Non-pigmented ciliary epithelial cell (primary cell): ENCODE measurements at regions not wholly inside any gene's neighbourhood (a gene's known extent, or its start where the extent isn't known, plus 50 kb on each side); places are given as distances from the start of the nearest gene placed in this dataset.
"Not testable (repeated sequence)": the region's sequence is repeated elsewhere in the genome, so short reads cannot be mapped to it uniquely, and the experiment has no call there.

ENCODE experiments used
- DNase-seq: peaks from one replicate; pipeline ENCODE4 v3.0.0-alpha.2; 2010; ENCODE audit warnings: low read depth

DNA sequence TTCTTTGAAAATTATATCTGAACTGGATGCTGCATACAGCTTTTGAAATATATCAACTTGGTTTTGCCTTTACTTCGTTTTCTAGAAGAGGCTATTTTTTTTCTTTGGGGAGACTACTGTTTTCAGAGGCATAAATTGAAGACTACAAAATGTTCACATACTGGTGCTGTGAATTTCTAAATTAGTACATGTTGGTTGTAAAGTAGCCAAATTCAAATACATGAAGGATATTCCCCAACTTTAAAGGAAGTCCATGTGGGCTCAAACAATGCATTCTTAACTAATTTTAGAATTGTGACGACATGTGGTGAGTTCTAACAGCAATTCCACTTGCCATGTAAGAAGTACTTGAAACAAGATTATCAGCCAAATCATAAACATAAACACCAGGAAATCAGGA lies 295.7 kb downstream of the TUSC7 start:
- no peak for DNase-seq

DNA sequence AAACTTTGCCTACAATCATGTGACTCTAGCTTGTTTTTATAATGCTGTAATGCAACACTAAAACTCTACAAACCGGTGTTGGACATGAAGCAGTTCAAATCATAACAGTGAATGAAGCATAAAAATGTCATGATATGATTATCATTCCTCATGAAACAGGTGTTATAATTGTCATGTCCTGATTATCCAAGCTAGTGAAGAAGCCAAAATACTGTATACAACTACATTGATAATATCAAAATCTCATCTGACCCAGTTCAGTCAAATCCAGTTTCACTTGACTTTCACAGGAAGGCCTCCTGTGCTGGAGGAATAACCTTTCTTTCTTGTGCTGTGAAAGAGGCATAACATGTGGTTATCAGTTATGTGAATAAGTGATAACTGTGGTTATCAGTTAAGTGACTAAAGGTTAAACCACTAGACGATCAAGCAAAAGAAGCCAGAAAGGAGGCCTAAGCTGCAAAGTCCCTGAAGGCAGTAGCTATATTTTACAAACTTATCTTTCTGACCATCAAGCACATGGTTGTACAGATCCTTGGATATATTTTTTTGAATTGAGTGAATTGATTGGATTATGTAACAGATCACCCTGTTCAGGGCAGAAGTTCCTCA lies 296.4 kb downstream of the TUSC7 start:
- no peak for DNase-seq

DNA sequence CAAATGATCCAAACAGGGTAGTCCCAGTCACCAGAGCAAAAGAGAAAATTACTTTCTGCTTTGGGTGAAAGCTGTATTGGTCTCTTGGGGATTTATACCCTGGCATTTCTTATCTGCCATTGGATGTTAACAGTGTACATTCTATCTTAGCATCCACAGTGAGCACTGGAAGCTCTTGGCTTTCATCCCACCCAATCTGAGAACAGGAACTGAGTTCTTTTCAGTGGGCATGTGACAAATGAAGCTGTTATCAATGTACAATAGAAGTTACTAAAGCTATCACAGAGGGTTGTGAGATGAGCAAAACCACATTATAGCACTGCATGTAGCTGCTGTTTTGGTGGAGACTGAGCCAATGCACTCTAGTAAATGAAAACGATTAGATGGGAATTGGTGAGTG lies 300.7 kb downstream of the TUSC7 start:
- DNase-seq: no peak

- DNase-seq: no peak
Observed at GRCh38 chr3:117011687-117012250, 302.2 kb downstream of the TUSC7 start.

DNA sequence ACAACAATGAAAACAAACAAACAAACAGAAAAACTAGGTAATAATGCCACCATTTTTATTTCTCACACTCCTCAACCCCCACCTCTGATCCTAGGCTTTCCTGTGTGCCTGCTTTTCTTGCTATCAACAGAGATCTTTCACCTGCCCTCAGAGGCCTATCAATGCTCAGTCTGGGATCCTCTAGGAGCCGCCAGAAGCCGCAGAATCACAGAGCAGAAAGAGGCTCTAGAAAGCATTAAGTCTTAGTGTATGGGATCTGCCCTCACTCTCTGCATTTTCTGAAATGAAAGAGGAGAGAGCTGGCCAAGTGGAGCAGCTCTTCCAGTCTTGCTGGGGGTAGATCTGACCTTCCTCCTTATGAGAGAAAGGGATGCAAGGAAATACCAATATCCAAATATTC lies 306.8 kb downstream of the TUSC7 start:
- no peak for DNase-seq

- no peak for DNase-seq
Observed at GRCh38 chr3:117017135-117017894, 307.7 kb downstream of the TUSC7 start.

DNA sequence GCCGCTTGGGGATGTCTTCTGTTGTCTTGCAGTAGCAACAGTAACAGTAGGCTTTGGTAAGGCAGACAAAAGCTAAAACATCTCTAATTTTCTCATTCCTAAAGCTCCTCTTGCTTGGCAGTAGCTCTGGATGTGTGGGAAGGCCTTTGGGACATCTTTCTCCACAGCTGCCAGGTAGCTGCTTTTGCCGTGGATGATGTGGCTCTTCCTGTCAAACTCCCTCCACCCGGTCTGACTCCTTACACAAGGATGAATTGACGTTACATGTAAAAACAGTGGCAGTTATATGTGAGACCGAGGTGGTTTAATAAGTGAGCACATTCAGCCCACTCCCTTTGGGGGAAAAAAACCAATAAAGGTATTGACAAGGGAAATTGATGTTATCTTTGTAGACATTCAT lies 309.1 kb downstream of the TUSC7 start:
- DNase-seq: no peak

DNA sequence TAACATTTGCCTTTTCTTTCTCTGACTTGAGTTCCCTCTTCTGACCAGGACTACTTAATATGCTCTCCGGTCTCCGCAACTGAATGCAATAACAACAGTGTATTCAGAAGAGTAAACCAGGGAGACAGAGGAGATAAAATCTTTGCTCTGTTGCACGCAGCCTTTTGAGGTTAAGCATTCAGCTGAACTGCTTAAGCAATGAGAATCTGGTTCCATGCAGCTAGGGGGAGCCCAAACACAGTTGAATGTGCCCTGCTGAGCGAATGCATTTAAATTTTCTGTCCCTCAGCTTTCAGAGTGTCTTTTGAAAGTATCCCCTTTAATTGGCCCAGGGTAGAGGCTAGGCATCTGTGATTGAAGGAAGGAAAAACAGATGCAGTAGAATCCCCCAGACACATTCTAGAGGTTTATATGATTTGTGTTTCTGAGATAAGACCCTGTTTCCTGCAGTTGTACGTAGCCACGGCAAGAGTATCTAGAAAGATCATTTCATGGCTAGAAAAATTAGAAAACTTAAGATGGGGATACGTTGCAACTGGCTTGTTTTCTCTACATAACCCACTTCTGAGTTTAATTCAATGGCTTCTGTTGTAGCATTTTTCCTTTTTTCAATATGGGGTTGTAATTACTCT lies 309.6 kb downstream of the TUSC7 start:
- DNase-seq: peak; percentile 15

GRCh38 chr3:117026401-117026800 lies 316.8 kb downstream of the TUSC7 start:
- no peak for DNase-seq

DNA sequence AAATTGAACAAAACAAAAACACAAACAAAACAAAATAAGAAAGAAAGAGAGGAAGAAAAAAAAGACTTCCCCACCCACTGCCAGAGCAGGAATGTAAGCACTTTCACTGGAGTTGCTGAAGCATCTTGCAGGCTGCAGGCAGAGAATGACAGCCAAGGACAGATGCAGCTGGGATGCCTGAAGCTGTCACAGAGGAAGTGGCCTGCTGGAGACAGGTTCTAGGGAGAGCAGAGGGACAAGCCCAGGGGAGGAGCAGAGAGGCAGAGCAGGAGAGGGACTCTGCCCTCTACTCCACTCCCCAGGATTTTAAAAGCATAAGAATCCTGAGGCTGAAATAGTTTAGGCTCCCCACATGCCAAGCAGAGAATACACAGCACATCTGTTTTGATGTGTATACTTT lies 326.2 kb downstream of the TUSC7 start:
- no peak for DNase-seq

DNA sequence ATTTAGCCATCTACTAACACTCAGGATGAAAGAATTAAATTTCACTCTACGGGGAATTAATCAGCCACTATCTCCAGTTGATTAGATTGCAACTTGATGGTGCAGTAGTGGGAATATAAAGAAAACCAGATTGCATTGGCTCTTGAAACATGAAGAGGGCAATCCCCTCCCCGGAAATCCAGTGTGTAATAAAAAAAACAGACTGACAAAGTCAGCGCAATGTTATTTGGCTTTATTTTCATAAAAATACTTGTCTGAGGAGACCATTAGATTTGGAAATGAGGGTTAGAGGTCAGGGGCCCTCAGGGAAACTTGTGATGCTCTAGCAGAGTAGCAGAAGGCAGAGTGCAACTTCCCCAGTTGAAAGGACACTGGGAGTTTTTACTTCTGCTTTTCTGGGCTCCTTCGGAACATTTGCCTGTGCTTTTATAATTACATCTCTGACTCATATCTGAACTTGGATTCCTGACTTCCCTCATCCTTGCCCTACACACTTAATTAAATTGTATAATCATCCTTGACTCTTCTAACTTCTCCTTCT lies 326.8 kb downstream of the TUSC7 start:
- no peak for DNase-seq

DNA sequence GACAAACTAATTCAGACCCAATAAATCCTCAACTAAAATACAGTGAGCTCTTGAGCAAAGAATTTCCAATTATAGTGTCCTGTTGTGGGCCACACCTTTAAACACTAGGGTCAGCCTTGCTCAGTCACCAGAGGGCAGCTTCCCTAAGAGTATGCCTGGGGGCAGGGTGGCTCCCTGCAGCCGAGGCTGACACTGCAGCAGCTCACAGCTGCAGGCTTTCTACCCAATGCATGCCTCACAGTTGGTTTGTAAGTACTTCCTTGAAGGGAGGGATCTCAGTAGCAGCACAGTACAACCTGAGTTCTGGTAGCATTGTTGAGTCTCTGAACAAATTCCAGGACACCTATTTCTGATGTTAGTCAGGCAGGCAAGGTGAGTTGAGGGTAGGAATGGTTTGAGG lies 335.6 kb downstream of the TUSC7 start:
- DNase-seq: no peak

- DNase-seq: no peak
Observed at GRCh38 chr3:117047951-117048705, 338.5 kb downstream of the TUSC7 start.

DNA sequence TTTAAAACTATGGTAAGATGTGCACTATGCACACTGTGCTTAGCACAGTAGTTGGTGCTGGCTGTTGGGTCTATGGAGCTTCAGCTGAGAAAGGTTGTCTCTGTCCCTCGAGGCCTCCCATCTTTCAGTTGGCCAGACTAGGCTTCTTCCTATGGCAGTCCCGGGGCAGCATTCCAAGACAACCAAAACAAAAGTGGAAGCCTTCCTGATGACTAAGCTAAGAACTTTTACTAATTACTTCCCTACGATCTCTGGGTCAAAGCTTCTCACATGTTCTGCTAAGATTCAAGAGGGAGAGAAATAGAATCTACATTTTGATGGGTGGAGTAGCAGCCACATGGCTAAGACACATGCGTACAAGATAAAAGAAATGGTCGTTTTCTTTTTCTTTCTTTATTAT lies 342.8 kb downstream of the TUSC7 start:
- no peak for DNase-seq

DNA sequence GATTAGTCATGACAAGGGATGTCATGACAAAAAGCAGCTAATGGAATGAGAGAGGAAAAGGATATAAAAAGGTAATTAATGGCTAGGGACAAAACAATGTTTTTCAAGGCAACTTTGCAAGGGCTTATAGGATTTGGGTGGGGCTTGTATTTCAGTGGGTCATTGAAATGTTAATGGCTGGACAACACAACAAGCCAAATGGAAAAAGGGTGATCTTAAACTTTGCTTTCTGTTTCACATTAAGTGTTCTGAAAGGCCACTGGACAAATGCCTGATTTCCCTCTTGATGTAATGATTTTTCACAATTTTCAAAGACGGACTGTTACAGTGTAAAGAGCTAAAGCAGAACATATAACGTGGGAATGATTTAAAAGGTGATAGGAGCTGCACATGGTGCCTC lies 345.0 kb downstream of the TUSC7 start:
- DNase-seq: no peak

DNA sequence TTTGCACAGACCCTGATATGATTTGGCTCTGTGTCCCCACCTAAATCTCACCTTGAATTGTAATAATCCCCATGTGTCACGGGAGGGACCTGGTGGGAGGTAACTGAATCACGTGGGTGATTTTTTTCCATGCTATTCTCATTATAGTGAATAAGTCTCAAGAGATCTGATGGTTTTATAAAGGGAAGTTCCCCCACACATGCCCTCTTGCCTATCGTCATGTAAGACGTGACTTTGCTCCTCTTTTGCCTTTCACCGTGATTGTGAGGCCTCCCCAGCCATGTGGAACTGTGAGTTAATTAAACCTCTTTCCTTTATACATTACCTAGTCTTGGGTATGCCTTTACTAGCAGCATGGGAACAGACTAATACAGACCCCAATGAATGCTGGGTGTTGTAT lies 347.4 kb downstream of the TUSC7 start:
- DNase-seq: not testable (repeated sequence)

GRCh38 chr3:117059067-117059955 lies 349.7 kb downstream of the TUSC7 start:
- DNase-seq: no peak

- no peak for DNase-seq
Observed at GRCh38 chr3:117059956-117060270, 350.3 kb downstream of the TUSC7 start.

- DNase-seq: no peak
Observed at GRCh38 chr3:117063930-117064329, 354.4 kb downstream of the TUSC7 start.

DNA sequence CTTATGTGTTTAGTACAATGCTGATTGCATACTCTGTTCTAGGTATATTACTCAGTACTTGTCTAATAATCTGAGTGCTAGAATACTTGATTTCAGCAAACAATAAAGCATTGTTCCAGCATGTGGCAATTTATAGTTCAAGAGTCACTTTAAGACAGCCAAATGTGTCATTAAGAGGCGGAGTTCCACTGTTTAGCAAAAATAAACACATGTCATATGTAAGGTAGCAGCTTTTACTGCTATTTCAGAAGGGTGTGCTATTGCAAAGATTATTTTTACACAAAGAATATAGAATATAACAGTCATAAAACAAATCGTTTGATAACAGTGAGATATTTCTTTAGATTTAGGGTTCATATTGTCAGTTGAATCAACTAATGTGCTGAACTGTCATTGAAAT lies 358.7 kb downstream of the TUSC7 start:
- no peak for DNase-seq

DNA sequence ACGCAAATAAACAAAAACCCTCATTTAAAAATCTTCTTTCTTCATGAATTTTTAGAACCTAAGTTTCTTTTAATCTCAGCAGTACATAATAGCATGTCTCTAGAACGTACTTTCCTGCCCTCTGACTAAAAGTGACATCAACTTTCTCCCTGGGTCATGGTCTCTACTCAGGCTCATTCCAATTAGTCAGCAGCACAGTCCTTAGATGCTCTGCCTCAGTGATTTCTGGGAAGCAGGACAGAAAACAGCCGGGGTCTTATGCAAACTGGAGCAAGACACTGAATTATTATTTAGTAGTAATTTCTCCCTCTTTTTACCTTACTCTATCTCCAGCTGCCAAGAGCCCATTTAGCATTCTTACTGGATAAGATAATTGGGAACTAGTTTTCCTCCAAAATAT lies 365.2 kb downstream of the TUSC7 start:
- DNase-seq: no peak
